ENCODE measurements at regions not wholly inside any gene's neighbourhood (a gene's known extent, or its start where the extent isn't known, plus 50 kb on each side); places are given as distances from the start of the nearest gene placed in this dataset.

GRCh38 chr13:80009760-80010159 lies 331.2 kb downstream of the SPRY2 start:
- Histone ChIP-seq H3K79me2 (ENCODE audit: control insufficient read depth, insufficient read depth, low read length) (no peaks in the 10 kb centered on the region), H3K4me3 (no peak overlapping the region), H3K27me3 (replicated peaks in 1 of 2; ENCODE audit: control insufficient read depth in 2 of 2, insufficient read depth in 2 of 2, low read length in 1 of 2) (no peaks in the 10 kb centered on the region), H2AFZ (ENCODE audit: control insufficient read depth, low read depth, low read length) (no peak overlapping the region), H4K20me1 (ENCODE audit: control insufficient read depth, insufficient read depth) (no peaks in the 10 kb centered on the region), H3K27ac (ENCODE audit: control insufficient read depth, insufficient read depth) (no peak overlapping the region), H3K4me1 (ENCODE audit: control insufficient read depth, insufficient read depth, low read length) (no peaks in the 10 kb centered on the region), H3K9ac (ENCODE audit: control insufficient read depth, insufficient read depth, low read length) (no peak overlapping the region), H3K36me3 (ENCODE audit: control insufficient read depth in 2 of 2, insufficient read depth in 2 of 2, low read length in 1 of 2) (no peaks in the 10 kb centered on the region), H3K9me3 (replicated peaks; ENCODE audit: control insufficient read depth, insufficient read depth, low read length) (no peaks in the 10 kb centered on the region), H3K4me2 (ENCODE audit: control insufficient read depth, insufficient read depth) (no peak overlapping the region)
- ChIA-PET SMC1A (ENCODE audit: uncharacterized antibody, unreplicated experiment) (interaction anchor here (1.0 to 1.9 kb wide), 3 partner anchors 10 to 26 kb away, joined by 3 to 7 read pairs (median 4); no protein-coding TSS in a partner anchor), CTCF (interaction anchor here (0.9 to 1.2 kb wide), 2 partner anchors 12 to 331 kb away, joined by 3 read pairs; no protein-coding TSS in a partner anchor), POLR2A (interaction anchor here (0.7 kb wide), 1 partner anchor 370 kb away, joined by 3 read pairs; no protein-coding TSS in a partner anchor), RAD21 (ENCODE audit: unreplicated experiment) (interaction anchor here (0.6 kb wide), 1 partner anchor 24 kb away, joined by 3 read pairs; no protein-coding TSS in a partner anchor)
- DNase-seq (ENCODE audit: low read depth, low spot score), result no peak
- TF ChIP-seq CBFB (IDR thresholded peaks at IDR 0.05; ENCODE audit: low read depth) (no peak), KDM1A (IDR thresholded peaks at IDR 0.05; ENCODE audit: borderline replicate concordance) (no peak), HSF1 (IDR thresholded peaks at IDR 0.05; ENCODE audit: low read depth, low read length) (no peak), SP1 (IDR thresholded peaks at IDR 0.05; ENCODE audit: low read depth, low read length) (no peak), JUNB (IDR thresholded peaks at IDR 0.05) (no peak), ZNF687 (IDR thresholded peaks at IDR 0.05) (no peak), NR2F1 (conservative IDR thresholded peaks at IDR 0.05) (no peak), YBX1 (IDR thresholded peaks at IDR 0.05) (no peak), E2F8 (IDR thresholded peaks at IDR 0.05; ENCODE audit: low read depth, partially characterized antibody) (no peak), ZNF274 (IDR thresholded peaks at IDR 0.05; ENCODE audit: insufficient read depth, insufficient read length) (no peak), FOXM1 (IDR thresholded peaks at IDR 0.05; ENCODE audit: low read depth, low read length) (no peak), BHLHE40 (IDR thresholded peaks at IDR 0.05; ENCODE audit: borderline replicate concordance in 1 of 2, low read depth in 2 of 2, low read length in 1 of 2) (no peak), POLR2AphosphoS2 (IDR thresholded peaks at IDR 0.05; ENCODE audit: low read depth, low read length) (no peak), ZNF207 (IDR thresholded peaks at IDR 0.05; ENCODE audit: borderline replicate concordance) (no peak), TARDBP (IDR thresholded peaks at IDR 0.05; ENCODE audit: borderline replicate concordance) (no peak), MTA2 (IDR thresholded peaks at IDR 0.05; ENCODE audit: low read depth) (no peak), SUPT20H (IDR thresholded peaks at IDR 0.05; ENCODE audit: borderline replicate concordance, control insufficient read depth, low read depth, low read length) (no peak)
- intact Hi-C loops (cut with micrococcal nuclease; ENCODE audit: unreplicated experiment), result no loop called here
- ATAC-seq, result no peak
- FAIRE-seq, result no peak
- no TSS peak for BruUV-seq (replicated peaks)
- in situ Hi-C loops (cut with MboI), result no loop called here

Measured in GM12878 (cell line).